ENCODE measurements at regions not wholly inside any gene's neighbourhood (a gene's known extent, or its start where the extent isn't known, plus 50 kb on each side); places are given as distances from the start of the nearest gene placed in this dataset.
"Not testable (repeated sequence)": the region's sequence is repeated elsewhere in the genome, so short reads cannot be mapped to it uniquely, and the experiment has no call there.

- not testable (repeated sequence) for TF ChIP-seq POLR2A (IDR thresholded peaks at IDR 0.05; ENCODE audit: low read length); GATA1 (IDR thresholded peaks at IDR 0.05; ENCODE audit: low read depth, low read length)
Measured at GRCh38 chr1:121523112-121523511, 338.3 kb downstream of the SRGAP2C start.

Data from erythroblast (primary cell).